ENCODE measurements at regions not wholly inside any gene's neighbourhood (a gene's known extent, or its start where the extent isn't known, plus 50 kb on each side); places are given as distances from the start of the nearest gene placed in this dataset.

- ChIA-PET POLR2A (no interaction called here), CTCF (interaction anchor here (1.3 kb wide), 1 partner anchor 14 kb away, joined by 5 read pairs; no protein-coding TSS in a partner anchor)
- no peak for TF ChIP-seq CTCF (IDR thresholded peaks at IDR 0.05; ENCODE audit: insufficient read depth, low read depth, low read length)
- Histone ChIP-seq H3K36me3 (ENCODE audit: control insufficient read depth, insufficient read depth, low read length) (no peaks in the 10 kb centered on the region), H3K27me3 (ENCODE audit: control insufficient read depth, insufficient read depth, low read length) (no peaks in the 10 kb centered on the region), H3K4me3 (ENCODE audit: low read depth, low read length) (no peak overlapping the region)
- no peak for DNase-seq (ENCODE audit: low read depth)
Measured at GRCh38 chr6:133583907-133584427, 304.9 kb upstream of the TCF21 start.

GRCh38 chr6:133584823-133585222 is 304.1 kb upstream of the TCF21 start:
- no peaks in the 10 kb centered on the region for H3K36me3 ChIP-seq (ENCODE audit: control insufficient read depth, insufficient read depth, low read length)
- no peak overlapping the region for H3K4me3 ChIP-seq (ENCODE audit: low read depth, low read length)
- TF ChIP-seq CTCF (IDR thresholded peaks at IDR 0.05; ENCODE audit: insufficient read depth, low read depth, low read length) = no peak
- H3K27me3 ChIP-seq (ENCODE audit: control insufficient read depth, insufficient read depth, low read length) = no peaks in the 10 kb centered on the region
- ChIA-PET CTCF (interaction anchor here (1.4 kb wide), 1 partner anchor 15 kb away, joined by 4 read pairs; no protein-coding TSS in a partner anchor), POLR2A (no interaction called here)
- no peak for DNase-seq (ENCODE audit: low read depth)

GRCh38 chr6:133585978-133586377 is 302.9 kb upstream of the TCF21 start:
- no peaks in the 10 kb centered on the region for H3K27me3 ChIP-seq (ENCODE audit: control insufficient read depth, insufficient read depth, low read length)
- ChIA-PET CTCF (interaction anchor here (0.7 to 1.4 kb wide), 3 partner anchors 14 to 47 kb away, joined by 3 to 4 read pairs (median 3); no protein-coding TSS in a partner anchor), POLR2A (interaction anchor here (0.6 kb wide), 1 partner anchor 36 kb away, joined by 4 read pairs; no protein-coding TSS in a partner anchor)
- no peak for DNase-seq (ENCODE audit: low read depth)
- no peaks in the 10 kb centered on the region for H3K36me3 ChIP-seq (ENCODE audit: control insufficient read depth, insufficient read depth, low read length)
- H3K4me3 ChIP-seq (ENCODE audit: low read depth, low read length) = no peak overlapping the region
- no peak for TF ChIP-seq CTCF (IDR thresholded peaks at IDR 0.05; ENCODE audit: insufficient read depth, low read depth, low read length)

GRCh38 chr6:133587546-133588160 is 301.3 kb upstream of the TCF21 start:
- POLR2A ChIA-PET = no interaction called here

More at GRCh38 chr6:133587546-133588160, 301.3 kb upstream of the TCF21 start:
- H3K27me3 ChIP-seq (ENCODE audit: control insufficient read depth, insufficient read depth, low read length) = no peaks in the 10 kb centered on the region
- CTCF ChIA-PET = interaction anchor here (1.0 to 1.3 kb wide), 3 partner anchors 12 to 334 kb away, joined by 3 to 6 read pairs (median 3); no protein-coding TSS in a partner anchor
- H3K4me3 ChIP-seq (ENCODE audit: low read depth, low read length) = no peak overlapping the region
- no peak for TF ChIP-seq CTCF (IDR thresholded peaks at IDR 0.05; ENCODE audit: insufficient read depth, low read depth, low read length)
- peak; percentile 53 for DNase-seq (ENCODE audit: low read depth)
- no peaks in the 10 kb centered on the region for H3K36me3 ChIP-seq (ENCODE audit: control insufficient read depth, insufficient read depth, low read length)

Measured in BJ (cell line).